ENCODE measurements at regions not wholly inside any gene's neighbourhood (a gene's known extent, or its start where the extent isn't known, plus 50 kb on each side); places are given as distances from the start of the nearest gene placed in this dataset.
"Not testable (repeated sequence)": the region's sequence is repeated elsewhere in the genome, so short reads cannot be mapped to it uniquely, and the experiment has no call there.

DNA sequence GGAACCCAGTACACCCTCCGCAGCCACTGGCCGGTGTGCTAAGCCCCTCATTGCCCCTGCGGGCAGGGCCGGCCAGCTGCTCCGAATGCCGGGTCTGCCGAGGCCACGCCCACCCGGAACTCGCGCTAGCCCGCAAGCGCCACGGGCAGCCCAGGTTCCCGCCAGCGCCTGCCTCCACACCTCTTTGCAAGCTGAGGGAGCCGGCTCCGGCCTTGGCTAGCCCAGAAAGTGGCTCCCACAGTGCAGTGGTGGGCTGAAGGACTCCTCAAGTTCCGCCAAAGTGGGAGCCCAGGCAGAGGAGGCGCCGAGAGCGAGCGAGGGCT is 81.4 kb upstream of the BCHE start:
- Histone ChIP-seq H3K4me1 (no peaks in the 10 kb centered on the region), H3K4me3 (no peak overlapping the region), H3K9me3 (no peaks in the 10 kb centered on the region), H3K27me3 (no peaks in the 10 kb centered on the region), H3K27ac (no peak overlapping the region), H3K36me3 (no peaks in the 10 kb centered on the region)
- TF ChIP-seq CTCF (IDR thresholded peaks at IDR 0.05), result no peak
- DNase-seq (ENCODE audit: low spot score), result no peak

DNA sequence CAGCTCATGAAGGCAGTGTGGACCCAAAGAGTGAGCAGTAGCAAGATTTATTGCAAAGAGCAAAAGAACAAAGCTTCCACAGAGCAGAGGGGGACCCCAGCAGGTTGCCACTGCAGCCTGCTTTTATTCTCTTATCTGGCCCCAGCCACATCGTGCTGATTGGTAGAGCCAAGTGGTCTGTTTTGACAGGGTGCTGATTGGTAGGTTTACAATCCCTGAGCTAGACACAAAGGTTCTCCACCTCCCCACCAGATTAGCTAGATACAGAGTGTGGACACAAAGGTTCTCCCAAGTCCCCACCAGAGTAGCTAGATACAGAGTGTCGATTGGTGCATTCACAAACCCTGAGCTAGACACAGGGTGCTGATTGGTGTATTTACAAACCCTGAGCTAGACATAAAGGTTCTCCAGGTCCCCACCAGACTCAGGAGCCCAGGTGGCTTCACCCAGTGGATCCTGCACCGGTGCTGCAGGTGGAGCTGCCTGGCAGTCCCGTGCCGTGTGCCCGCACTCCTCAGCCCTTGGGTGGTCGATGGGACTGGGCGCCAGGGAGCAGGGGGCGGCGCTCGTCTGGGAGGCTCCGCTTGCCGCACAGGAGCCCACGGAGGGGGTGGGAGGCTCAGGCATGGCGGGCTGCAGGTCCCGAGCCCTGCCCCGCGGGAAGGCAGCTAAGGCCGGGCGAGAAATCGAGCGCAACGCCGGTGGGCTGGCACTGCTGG is 80.9 kb upstream of the BCHE start:
- not testable (repeated sequence) for H3K27ac ChIP-seq; H3K9me3 ChIP-seq; H3K36me3 ChIP-seq; H3K27me3 ChIP-seq; H3K4me1 ChIP-seq; H3K4me3 ChIP-seq; DNase-seq (ENCODE audit: low spot score)

GRCh38 chr3:165915104-165915503 is 77.9 kb upstream of the BCHE start:
- H3K4me1 ChIP-seq; H3K27me3 ChIP-seq; DNase-seq (ENCODE audit: low spot score); H3K27ac ChIP-seq; H3K9me3 ChIP-seq; H3K4me3 ChIP-seq; H3K36me3 ChIP-seq: not testable (repeated sequence)

DNA sequence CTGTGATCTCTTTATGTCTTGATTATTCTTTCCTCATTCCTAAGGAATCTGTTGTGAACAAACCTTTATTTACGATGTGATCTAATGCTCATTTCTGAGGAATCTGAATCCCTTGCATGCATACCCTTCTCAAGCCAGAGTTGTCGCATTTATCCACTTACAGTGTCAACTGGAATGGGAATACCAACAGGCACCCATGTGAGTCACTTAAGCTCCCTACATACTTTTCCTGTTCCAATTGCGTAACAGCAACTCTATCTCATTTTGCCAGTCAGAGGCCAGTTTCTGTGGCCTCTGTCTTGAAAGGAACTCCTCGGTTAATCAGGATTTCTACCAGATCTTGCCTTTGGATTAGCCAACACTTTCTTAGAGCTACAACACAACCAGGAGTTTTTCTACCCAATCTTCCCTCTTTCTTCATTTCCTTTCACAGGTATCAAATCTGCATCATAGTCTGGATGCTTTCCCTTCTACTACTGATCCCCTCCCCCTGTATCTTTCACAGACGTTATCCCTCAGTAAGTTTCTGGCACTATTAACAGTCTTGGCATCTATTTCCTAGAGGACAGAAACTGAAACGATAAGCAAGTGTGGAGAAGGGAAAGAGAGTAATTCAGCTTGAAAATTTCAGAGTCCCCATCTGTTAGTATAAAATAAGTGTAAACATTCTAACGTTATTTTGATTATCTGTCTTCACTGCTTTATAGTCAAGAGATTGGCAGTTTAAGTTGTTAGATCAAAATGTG is 66.8 kb upstream of the BCHE start:
- Histone ChIP-seq H3K27ac (no peak overlapping the region), H3K4me1 (no peaks in the 10 kb centered on the region), H3K36me3 (no peaks in the 10 kb centered on the region), H3K27me3 (no peaks in the 10 kb centered on the region), H3K4me3 (no peak overlapping the region), H3K9me3 (no peaks in the 10 kb centered on the region)
- no peak for DNase-seq (ENCODE audit: low spot score)
- no peak for TF ChIP-seq CTCF (IDR thresholded peaks at IDR 0.05)

- Histone ChIP-seq H3K9me3 (no peaks in the 10 kb centered on the region), H3K36me3 (no peaks in the 10 kb centered on the region), H3K4me1 (no peaks in the 10 kb centered on the region), H3K27ac (no peak overlapping the region), H3K27me3 (no peaks in the 10 kb centered on the region), H3K4me3 (no peak overlapping the region)
- no peak for TF ChIP-seq CTCF (IDR thresholded peaks at IDR 0.05)
- no peak for DNase-seq (ENCODE audit: low spot score)
Observed at GRCh38 chr3:165899066-165899465, 61.8 kb upstream of the BCHE start.

DNA sequence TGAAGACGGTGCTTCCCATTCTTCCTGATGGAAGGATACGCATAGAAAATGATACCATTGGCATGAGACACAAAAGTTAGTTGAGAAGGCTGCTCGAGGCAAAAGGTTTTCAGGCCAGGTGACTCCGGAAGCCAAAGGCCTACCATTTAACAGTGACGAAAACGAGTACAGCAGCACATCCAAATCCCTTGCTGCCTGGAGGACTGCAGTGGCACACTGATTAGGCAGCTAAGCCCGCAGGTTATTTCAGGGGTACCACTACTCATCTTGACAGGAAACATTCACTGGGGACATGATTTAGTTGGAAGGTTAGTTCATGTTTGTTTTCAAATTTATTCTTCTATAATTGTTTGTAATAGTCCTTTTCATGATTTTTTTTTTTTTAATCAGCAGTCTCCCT is 59.9 kb upstream of the BCHE start:
- Histone ChIP-seq H3K4me1 (no peaks in the 10 kb centered on the region), H3K9me3 (no peaks in the 10 kb centered on the region), H3K27me3 (no peaks in the 10 kb centered on the region), H3K4me3 (no peak overlapping the region), H3K27ac (no peak overlapping the region), H3K36me3 (no peaks in the 10 kb centered on the region)
- TF ChIP-seq CTCF (IDR thresholded peaks at IDR 0.05), result no peak
- DNase-seq (ENCODE audit: low spot score), result no peak

- no peaks in the 10 kb centered on the region for H3K4me1 ChIP-seq
- DNase-seq (ENCODE audit: low spot score), result no peak
- H3K27me3 ChIP-seq, result no peaks in the 10 kb centered on the region
- H3K36me3 ChIP-seq, result no peaks in the 10 kb centered on the region
- H3K4me3 ChIP-seq, result no peak overlapping the region
- no peaks in the 10 kb centered on the region for H3K9me3 ChIP-seq
- H3K27ac ChIP-seq, result no peak overlapping the region
- TF ChIP-seq CTCF (IDR thresholded peaks at IDR 0.05), result no peak
Observed at GRCh38 chr3:165895919-165896318, 58.7 kb upstream of the BCHE start.
